Activated T-helper 17 cell treated with anti-CD3 and anti-CD28 coated beads, Interleukin-2, amount 50 U/mL, for 72 hours (primary cell): ENCODE measurements at regions not wholly inside any gene's neighbourhood (a gene's known extent, or its start where the extent isn't known, plus 50 kb on each side); places are given as distances from the start of the nearest gene placed in this dataset.

Experiments used
- ATAC-seq: fragments of 150-1000 bp; cut with Tn5 transposase; replicated peaks from 2 replicates; pipeline ENCODE4 v1.10.0; 2021; ENCODE audit warnings: mild to moderate bottlenecking, moderate library complexity
- H3K27ac Mint-ChIP-seq: one replicate; pipeline ENCODE4 v1.8.0; 2022; ENCODE audit warnings: mixed read lengths
- H3K27me3 Mint-ChIP-seq: one replicate; pipeline ENCODE4 v1.8.0; 2022; ENCODE audit warnings: mixed read lengths
- H3K36me3 Mint-ChIP-seq: one replicate; pipeline ENCODE4 v1.8.0; 2022; ENCODE audit warnings: low read depth, mild to moderate bottlenecking, mixed read lengths
- H3K4me1 Mint-ChIP-seq: one replicate; pipeline ENCODE4 v1.8.0; 2022; ENCODE audit warnings: mixed read lengths
- H3K4me3 Mint-ChIP-seq: one replicate; pipeline ENCODE4 v1.8.0; 2022; ENCODE audit warnings: mild to moderate bottlenecking, mixed read lengths
- H3K9me3 Mint-ChIP-seq: one replicate; pipeline ENCODE4 v1.8.0; 2022; ENCODE audit warnings: mixed read lengths

GRCh38 chr3:30331519-30331918, 274.9 kb upstream of the TGFBR2 start:
- Mint-ChIP-seq H3K36me3 (no peaks in the 10 kb centered on the region), H3K4me1 (no peaks in the 10 kb centered on the region), H3K27ac (no peak overlapping the region), H3K27me3 (no peaks in the 10 kb centered on the region), H3K9me3 (no peaks in the 10 kb centered on the region), H3K4me3 (no peak overlapping the region)
- ATAC-seq, result no peak

GRCh38 chr3:30332196-30333021, 274.0 kb upstream of the TGFBR2 start:
- no peak overlapping the region for H3K4me3 Mint-ChIP-seq
- H3K9me3 Mint-ChIP-seq, result no peaks in the 10 kb centered on the region
- no peak for ATAC-seq
- H3K27me3 Mint-ChIP-seq, result no peaks in the 10 kb centered on the region
- no peak overlapping the region for H3K27ac Mint-ChIP-seq
- no peaks in the 10 kb centered on the region for H3K4me1 Mint-ChIP-seq
- no peaks in the 10 kb centered on the region for H3K36me3 Mint-ChIP-seq

GRCh38 chr3:30333143-30333542, 273.3 kb upstream of the TGFBR2 start:
- no peak overlapping the region for H3K4me3 Mint-ChIP-seq
- ATAC-seq, result no peak
- H3K27me3 Mint-ChIP-seq, result no peaks in the 10 kb centered on the region
- H3K4me1 Mint-ChIP-seq, result no peaks in the 10 kb centered on the region
- no peaks in the 10 kb centered on the region for H3K36me3 Mint-ChIP-seq
- no peak overlapping the region for H3K27ac Mint-ChIP-seq
- H3K9me3 Mint-ChIP-seq, result no peaks in the 10 kb centered on the region

- no peak for ATAC-seq
- Mint-ChIP-seq H3K27me3 (no peaks in the 10 kb centered on the region), H3K36me3 (no peaks in the 10 kb centered on the region), H3K9me3 (no peaks in the 10 kb centered on the region), H3K4me3 (no peak overlapping the region), H3K27ac (no peak overlapping the region), H3K4me1 (no peaks in the 10 kb centered on the region)
Observed at GRCh38 chr3:30333903-30334302, 272.5 kb upstream of the TGFBR2 start.

- no peaks in the 10 kb centered on the region for H3K27me3 Mint-ChIP-seq
- no peak overlapping the region for H3K4me3 Mint-ChIP-seq
- no peaks in the 10 kb centered on the region for H3K9me3 Mint-ChIP-seq
- ATAC-seq, result no peak
- H3K27ac Mint-ChIP-seq, result no peak overlapping the region
- H3K36me3 Mint-ChIP-seq, result no peaks in the 10 kb centered on the region
- peaks cover 7% of the 10 kb centered on the region for H3K4me1 Mint-ChIP-seq
Observed at GRCh38 chr3:30340500-30340899, 265.9 kb upstream of the TGFBR2 start.

GRCh38 chr3:30341079-30341478, 265.3 kb upstream of the TGFBR2 start:
- Mint-ChIP-seq H3K27me3 (no peaks in the 10 kb centered on the region), H3K9me3 (no peaks in the 10 kb centered on the region), H3K4me1 (peaks cover 13% of the 10 kb centered on the region), H3K4me3 (no peak overlapping the region), H3K36me3 (no peaks in the 10 kb centered on the region), H3K27ac (no peak overlapping the region)
- ATAC-seq, result no peak

GRCh38 chr3:30341851-30342250, 264.6 kb upstream of the TGFBR2 start:
- ATAC-seq, result peak; percentile 28

GRCh38 chr3:30342318-30343060, 263.9 kb upstream of the TGFBR2 start:
- Mint-ChIP-seq H3K4me1 (peaks cover 22% of the 10 kb centered on the region), H3K4me3 (no peak overlapping the region), H3K36me3 (no peaks in the 10 kb centered on the region), H3K27me3 (no peaks in the 10 kb centered on the region), H3K27ac (peak overlapping the region; percentile 31), H3K9me3 (no peaks in the 10 kb centered on the region)
- ATAC-seq, result peak; percentile 82

More at GRCh38 chr3:30341851-30342250, 264.6 kb upstream of the TGFBR2 start:
- no peaks in the 10 kb centered on the region for H3K36me3 Mint-ChIP-seq
- no peaks in the 10 kb centered on the region for H3K27me3 Mint-ChIP-seq
- no peaks in the 10 kb centered on the region for H3K9me3 Mint-ChIP-seq
- peak overlapping the region; percentile 31 for H3K27ac Mint-ChIP-seq
- peaks cover 18% of the 10 kb centered on the region for H3K4me1 Mint-ChIP-seq
- H3K4me3 Mint-ChIP-seq, result no peak overlapping the region

GRCh38 chr3:30343067-30343831, 263.2 kb upstream of the TGFBR2 start:
- Mint-ChIP-seq H3K27me3 (no peaks in the 10 kb centered on the region), H3K4me1 (peaks cover 29% of the 10 kb centered on the region)

GRCh38 chr3:30343861-30344260, 262.5 kb upstream of the TGFBR2 start:
- H3K27me3 Mint-ChIP-seq, result no peaks in the 10 kb centered on the region
- no peaks in the 10 kb centered on the region for H3K9me3 Mint-ChIP-seq
- H3K4me1 Mint-ChIP-seq, result peaks cover 34% of the 10 kb centered on the region
- no peak overlapping the region for H3K27ac Mint-ChIP-seq
- H3K36me3 Mint-ChIP-seq, result no peaks in the 10 kb centered on the region
- H3K4me3 Mint-ChIP-seq, result no peak overlapping the region
- no peak for ATAC-seq

More at GRCh38 chr3:30343067-30343831, 263.2 kb upstream of the TGFBR2 start:
- no peak for ATAC-seq
- H3K4me3 Mint-ChIP-seq, result no peak overlapping the region
- H3K36me3 Mint-ChIP-seq, result no peaks in the 10 kb centered on the region
- H3K27ac Mint-ChIP-seq, result peak overlapping the region; percentile 31
- H3K9me3 Mint-ChIP-seq, result no peaks in the 10 kb centered on the region

GRCh38 chr3:30344288-30344687, 262.1 kb upstream of the TGFBR2 start:
- H3K36me3 Mint-ChIP-seq, result no peaks in the 10 kb centered on the region
- ATAC-seq, result peak; percentile 15
- H3K9me3 Mint-ChIP-seq, result no peaks in the 10 kb centered on the region
- H3K4me1 Mint-ChIP-seq, result peaks cover 38% of the 10 kb centered on the region
- H3K27me3 Mint-ChIP-seq, result no peaks in the 10 kb centered on the region
- no peak overlapping the region for H3K4me3 Mint-ChIP-seq
- H3K27ac Mint-ChIP-seq, result no peak overlapping the region

- H3K27me3 Mint-ChIP-seq, result peaks cover under 1% of the 10 kb centered on the region
- H3K36me3 Mint-ChIP-seq, result no peaks in the 10 kb centered on the region
- H3K27ac Mint-ChIP-seq, result peak overlapping the region; percentile 84
- no peaks in the 10 kb centered on the region for H3K9me3 Mint-ChIP-seq
- peaks cover 46% of the 10 kb centered on the region for H3K4me1 Mint-ChIP-seq
- ATAC-seq, result no peak
- peak overlapping the region; percentile 59 for H3K4me3 Mint-ChIP-seq
Observed at GRCh38 chr3:30346933-30347320, 259.5 kb upstream of the TGFBR2 start.

- H3K36me3 Mint-ChIP-seq, result no peaks in the 10 kb centered on the region
- peak; percentile 98 for ATAC-seq
- no peaks in the 10 kb centered on the region for H3K9me3 Mint-ChIP-seq
- H3K27ac Mint-ChIP-seq, result peak overlapping the region; percentile 84
- peaks cover 41% of the 10 kb centered on the region for H3K4me1 Mint-ChIP-seq
- H3K4me3 Mint-ChIP-seq, result peak overlapping the region; percentile 59
- peaks cover 8% of the 10 kb centered on the region for H3K27me3 Mint-ChIP-seq
Observed at GRCh38 chr3:30347679-30348216, 258.7 kb upstream of the TGFBR2 start.

GRCh38 chr3:30349507-30349906, 256.9 kb upstream of the TGFBR2 start:
- Mint-ChIP-seq H3K4me1 (peaks cover 50% of the 10 kb centered on the region), H3K36me3 (no peaks in the 10 kb centered on the region), H3K4me3 (no peak overlapping the region), H3K9me3 (no peaks in the 10 kb centered on the region), H3K27me3 (peaks cover 8% of the 10 kb centered on the region), H3K27ac (peak overlapping the region; percentile 63)
- no peak for ATAC-seq
